Motor neuron (in vitro differentiated cells): ENCODE measurements at regions not wholly inside any gene's neighbourhood (a gene's known extent, or its start where the extent isn't known, plus 50 kb on each side); places are given as distances from the start of the nearest gene placed in this dataset.
A peak's percentile ranks its signal among the peaks of the same experiment; 100 is the strongest.
"Not testable (repeated sequence)": the region's sequence is repeated elsewhere in the genome, so short reads cannot be mapped to it uniquely, and the experiment has no call there.

Experiments used
- ATAC-seq, 8 experiments: fragments of 200-7000 bp; cut with Tn5 transposase; replicated peaks in 6 of 8; 2 replicates each; pipeline ENCODE4 v1.8.0; 2021; ENCODE audit warnings: mild to moderate bottlenecking in 8 of 8, moderate library complexity in 8 of 8
- H3K27ac ChIP-seq, 2 donors: fragments of 250-450 bp; sonication (Bioruptor Pico); 2 replicates each; pipeline ENCODE4 v1.9.0; 2021; ENCODE audit warnings: antibody characterized with exemption in 2 of 2, mild to moderate bottlenecking in 2 of 2, moderate library complexity in 1 of 2
- H3K4me1 ChIP-seq, 2 donors: fragments of 250-450 bp; sonication (Bioruptor Pico); replicated peaks in 1 of 2; 2 replicates each; pipeline ENCODE4 v1.6.1; 2021; ENCODE audit warnings: antibody characterized with exemption in 2 of 2, mild to moderate bottlenecking in 2 of 2, moderate library complexity in 1 of 2
- H3K4me3 ChIP-seq, 5 donors: fragments of 250-450 bp; sonication (Bioruptor Pico); 2 replicates each; pipeline ENCODE4 v1.9.0; 2021; ENCODE audit warnings: antibody characterized with exemption in 5 of 5, mild to moderate bottlenecking in 5 of 5, moderate library complexity in 4 of 5
- WGBS, 10 experiments: fragments of 450-650 bp; shearing (Covaris generic); methylation state at CpG; one replicate each; pipeline ENCODE4 v1.0.0; 2022; 5-methylcytosine and 5-hydroxymethylcytosine counted together
- in situ Hi-C, 9 experiments: fragments of 400-800 bp; cut with MboI; loops; one replicate each; pipeline ENCODE4 v1.15.0; 2021; ENCODE audit warnings: low sequenced_read_pairs in 9 of 9, low pct_unique_long_range_greater_than_20kb in 2 of 9; ENCODE audit not compliant: unreplicated experiment in 9 of 9

DNA sequence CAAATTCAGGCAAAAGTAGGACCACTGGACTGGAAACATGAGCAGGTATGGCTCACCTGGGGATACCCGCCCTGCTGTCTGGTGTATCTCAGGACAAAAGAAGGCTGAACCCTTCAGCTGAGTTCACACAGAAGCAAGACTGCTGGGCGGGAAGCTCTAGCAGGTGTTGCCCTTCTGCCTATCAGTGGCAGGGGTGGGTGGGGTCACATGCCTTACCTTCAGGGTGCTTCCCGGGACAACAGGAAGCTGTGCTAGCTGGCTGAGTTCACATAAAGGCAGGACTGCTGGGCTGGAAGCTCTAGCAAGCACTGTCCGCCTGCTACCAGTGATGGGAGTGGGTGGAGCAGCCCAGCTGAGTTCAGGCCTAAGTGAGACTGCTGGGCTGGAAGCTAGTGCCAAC is 498.8 kb upstream of the ZNF608 start:
- ATAC-seq: no peak
- Histone ChIP-seq H3K4me3 (no peak overlapping the region), H3K27ac (no peak overlapping the region), H3K4me1 (no peaks in the 10 kb centered on the region)
- in situ Hi-C loops: no loop called here
- WGBS, 10 experiments: 0 to 100% (median 96%) methylated on average over 1 to 2 of the region's 4 CpGs; no CpG with 5 or more reads in 4 of the 10 experiments

DNA sequence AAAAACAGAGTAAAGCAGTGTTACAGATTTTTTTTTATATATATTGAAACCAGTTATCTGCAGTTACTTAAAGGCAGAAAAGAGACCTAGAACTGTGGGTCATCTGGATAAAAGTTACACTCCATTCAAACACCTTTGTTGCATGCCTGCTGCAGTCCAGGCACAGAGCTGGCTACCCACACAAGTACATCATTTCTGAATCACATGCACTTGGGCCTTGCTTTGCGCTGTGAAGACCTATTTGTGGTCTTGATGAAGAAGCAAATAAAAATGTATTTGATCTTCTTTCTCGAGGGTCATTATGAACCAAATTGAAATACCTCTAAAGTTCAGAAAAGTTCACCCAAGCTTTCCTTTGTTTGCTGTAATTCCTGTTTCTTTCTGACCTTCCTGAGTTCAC is 503.0 kb upstream of the ZNF608 start:
- H3K4me1 ChIP-seq: no peaks in the 10 kb centered on the region
- WGBS, 10 experiments: 33 to 80% (median 69%) methylated on average over 2 of the region's 2 CpGs; no CpG with 5 or more reads in 3 of the 10 experiments
- no peak overlapping the region for H3K27ac ChIP-seq
- H3K4me3 ChIP-seq: no peak overlapping the region
- in situ Hi-C loops: no loop called here
- ATAC-seq: no peak

DNA sequence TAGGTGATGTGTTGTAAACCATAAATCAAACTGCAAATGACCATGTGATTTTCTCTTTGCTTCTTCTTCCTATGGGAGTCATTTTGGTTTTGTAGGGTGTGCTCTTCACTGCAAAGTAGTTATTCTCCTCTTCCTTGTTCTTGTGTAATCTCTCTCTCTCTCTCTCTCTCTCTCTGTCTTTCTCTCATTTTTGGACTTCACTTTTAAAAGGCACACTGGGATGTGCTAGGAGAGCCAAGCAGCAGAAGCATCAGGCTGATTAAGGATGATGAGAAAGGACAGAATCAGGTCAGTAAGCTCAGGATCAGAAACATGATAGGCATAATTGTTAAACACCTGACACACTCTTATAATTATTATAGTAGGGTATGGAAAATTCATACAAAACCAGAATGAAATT is 505.3 kb upstream of the ZNF608 start:
- H3K4me1 ChIP-seq: peaks cover 6 to 9% of the 10 kb centered on the region in 2 donors
- H3K27ac ChIP-seq: no peak overlapping the region
- ATAC-seq: no peak
- no peak overlapping the region for H3K4me3 ChIP-seq
- in situ Hi-C loops: no loop called here

DNA sequence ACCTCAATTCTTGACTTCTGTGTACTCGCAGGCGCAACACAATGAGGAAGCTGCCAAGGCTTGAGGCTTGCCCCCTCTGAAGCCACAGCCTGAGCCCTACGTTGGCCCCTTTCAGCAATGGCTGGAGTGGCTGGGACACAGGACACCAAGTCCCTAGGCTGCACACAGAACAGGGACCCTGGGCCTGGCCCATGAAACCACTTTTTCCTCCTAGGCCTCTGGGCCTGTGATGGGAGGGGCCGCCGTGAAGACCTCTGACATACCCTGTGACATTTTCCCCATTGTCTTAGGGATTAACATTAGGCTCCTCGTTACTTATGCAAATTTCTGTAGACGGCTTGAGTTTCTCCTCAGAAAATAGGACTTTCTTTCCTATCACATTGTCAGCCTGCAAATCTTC is 507.2 kb upstream of the ZNF608 start:
- 60 to 100% (median 94%) methylated on average over 1 to 6 of the region's 7 CpGs; no CpG with 5 or more reads in 2 of the 10 experiments for WGBS, 10 experiments
- in situ Hi-C loops, ATAC-seq, H3K27ac ChIP-seq, H3K4me3 ChIP-seq: not testable (repeated sequence)
- H3K4me1 ChIP-seq: peaks cover 25 to 28% of the 10 kb centered on the region in 2 donors

DNA sequence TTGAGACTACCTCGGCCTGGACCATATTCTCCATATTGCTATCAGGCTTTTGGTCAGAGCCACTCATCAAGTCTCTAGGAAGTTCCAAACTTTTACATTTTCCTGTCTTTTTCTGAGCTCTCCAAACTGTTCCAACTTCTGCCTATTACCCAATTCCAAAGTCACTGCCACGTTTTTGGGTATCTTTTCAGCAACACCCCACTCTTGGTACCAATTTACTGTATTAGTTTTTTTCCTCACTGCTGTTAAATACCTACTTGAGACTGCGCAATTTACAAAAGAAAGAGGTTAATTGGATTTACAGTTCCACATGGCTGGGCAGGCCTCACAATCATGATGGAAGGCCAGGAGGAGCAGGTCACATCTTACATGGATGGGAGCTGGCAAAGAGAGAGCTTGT is 507.8 kb upstream of the ZNF608 start:
- Histone ChIP-seq H3K4me3 (no peak overlapping the region), H3K27ac (no peak overlapping the region), H3K4me1 (peaks cover 29 to 30% of the 10 kb centered on the region in 2 donors)
- in situ Hi-C loops: no loop called here
- WGBS, 10 experiments: 0 to 93% (median 58%) methylated on average over 1 to 3 of the region's 3 CpGs; no CpG with 5 or more reads in 1 of the 10 experiments
- ATAC-seq: no peak

DNA sequence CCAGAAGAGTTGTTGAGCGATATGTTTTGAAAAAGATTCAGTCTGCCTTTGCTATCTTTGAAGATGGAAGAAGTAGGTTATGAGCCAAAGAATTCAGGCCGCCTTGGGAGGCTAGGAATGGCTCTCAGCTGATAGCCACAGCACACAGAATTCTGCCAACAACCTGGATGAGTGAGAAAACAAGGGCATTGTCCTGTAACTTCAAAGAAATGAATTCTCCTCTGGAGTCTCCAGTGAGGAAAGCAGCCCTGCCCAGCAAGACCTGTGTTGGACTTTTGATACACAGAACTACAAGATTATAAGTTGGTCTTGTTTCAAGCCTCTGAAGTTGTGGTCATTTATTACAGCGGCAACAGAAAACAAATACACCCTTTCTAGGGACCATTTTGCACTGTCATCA is 509.9 kb upstream of the ZNF608 start:
- Histone ChIP-seq H3K27ac (peak overlapping the region in 1 of 2 donors; percentile 22), H3K4me3 (no peak overlapping the region), H3K4me1 (peaks cover 29 to 30% of the 10 kb centered on the region in 2 donors)
- in situ Hi-C loops: no loop called here
- no peak for ATAC-seq
- WGBS, 10 experiments: 71 to 100% (median 87%) methylated on average over 1 to 3 of the region's 3 CpGs

DNA sequence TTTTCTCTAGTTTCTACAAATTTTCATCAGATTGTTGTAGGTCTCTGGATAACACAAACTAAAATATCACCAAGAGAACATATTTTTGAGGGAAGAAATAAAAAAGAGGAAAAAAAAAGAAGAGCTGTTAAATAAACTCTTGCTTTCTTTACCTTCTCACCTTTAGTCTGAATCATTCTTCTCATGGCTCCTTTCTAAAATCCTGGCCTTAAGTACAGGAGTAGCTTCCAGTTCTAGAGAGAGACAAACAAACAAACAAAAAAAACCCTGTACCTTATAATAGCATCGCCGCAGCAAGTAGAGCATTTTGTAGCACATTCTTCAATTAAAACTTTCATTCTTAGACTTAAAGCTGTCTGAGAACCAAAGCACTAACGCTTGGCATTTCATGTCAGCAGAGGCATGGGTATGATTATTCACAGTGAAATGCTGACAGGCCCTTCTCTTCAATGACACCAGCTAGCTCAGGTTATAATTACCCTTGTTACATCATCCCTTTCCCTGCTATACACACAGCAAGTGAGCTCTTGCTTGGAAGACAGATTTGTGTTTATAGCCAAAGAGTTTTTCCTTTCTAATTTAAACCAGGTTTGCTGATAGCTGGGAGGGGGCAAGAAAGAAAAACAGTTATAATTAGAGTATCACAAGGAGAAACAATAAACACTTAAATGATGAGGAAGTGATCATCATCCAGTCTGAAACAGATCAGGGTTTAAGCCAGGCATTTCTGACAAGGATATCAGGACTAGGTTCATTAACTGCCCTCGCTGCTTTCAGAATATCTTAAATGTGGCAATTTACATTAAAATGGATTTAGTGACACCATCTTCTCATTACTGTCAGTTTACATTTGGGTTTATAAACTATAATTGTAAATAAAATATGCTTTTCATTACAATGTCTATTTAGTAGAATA is 510.9 kb upstream of the ZNF608 start:
- peak in 7 of 8 experiments; percentile 56 to 100 (median 99) for ATAC-seq
- WGBS, 10 experiments: 12 to 81% (median 56%) methylated on average over 1 to 4 of the region's 4 CpGs
- Histone ChIP-seq H3K27ac (peak overlapping the region; percentile 31 to 53), H3K4me3 (no peak overlapping the region), H3K4me1 (peaks cover 29 to 30% of the 10 kb centered on the region in 2 donors)
- in situ Hi-C loops: no loop called here

DNA sequence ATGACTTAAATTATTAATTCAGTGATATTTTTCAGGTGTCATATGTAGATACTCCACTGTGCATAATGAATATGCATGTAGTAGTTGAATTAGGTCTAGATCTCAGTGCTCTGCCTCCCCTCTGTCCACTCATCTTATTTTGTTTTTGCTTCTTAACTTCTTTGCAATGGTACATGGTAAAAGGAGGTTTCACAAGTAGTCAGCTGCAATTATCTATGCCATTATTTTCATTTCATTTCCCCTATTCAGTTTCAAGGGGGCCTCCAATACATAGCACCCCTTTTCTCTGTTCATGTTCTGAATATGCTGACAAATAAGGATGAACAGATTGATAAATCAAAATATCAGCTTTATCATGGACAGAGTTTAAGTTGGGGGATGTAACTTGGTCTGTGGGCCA is 511.6 kb upstream of the ZNF608 start:
- Histone ChIP-seq H3K27ac (peak overlapping the region; percentile 31 to 53), H3K4me1 (peaks cover 29 to 30% of the 10 kb centered on the region in 2 donors), H3K4me3 (no peak overlapping the region)
- peak in 3 of 8 experiments; percentile 25 to 43 (median 35) for ATAC-seq
- in situ Hi-C loops: no loop called here

DNA sequence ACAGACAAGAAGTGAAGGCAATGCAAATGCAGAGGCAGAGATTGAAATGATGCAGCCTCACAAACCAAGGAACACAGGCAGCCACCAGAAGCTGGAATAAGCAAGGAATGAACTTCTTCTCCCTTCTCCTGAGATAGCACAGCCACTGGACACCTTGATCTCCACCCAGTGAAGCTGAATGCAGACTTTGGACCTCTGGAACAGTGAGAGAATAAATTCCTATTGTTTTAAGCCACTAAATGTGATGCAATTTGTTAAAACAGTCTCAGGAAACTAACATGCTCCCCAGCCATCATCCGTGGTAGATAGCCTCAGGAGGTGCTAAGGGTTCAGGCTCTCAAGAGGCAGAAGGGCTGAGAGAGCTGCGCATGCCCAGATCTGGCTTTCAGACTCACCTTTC is 512.2 kb upstream of the ZNF608 start:
- WGBS, 10 experiments: 29 to 90% (median 80%) methylated on average over 1 to 2 of the region's 2 CpGs; no CpG with 5 or more reads in 5 of the 10 experiments
- H3K4me3 ChIP-seq: no peak overlapping the region
- H3K27ac ChIP-seq: peak overlapping the region in 1 of 2 donors; percentile 23
- in situ Hi-C loops: no loop called here
- peaks cover 29 to 30% of the 10 kb centered on the region in 2 donors for H3K4me1 ChIP-seq
- no peak for ATAC-seq

DNA sequence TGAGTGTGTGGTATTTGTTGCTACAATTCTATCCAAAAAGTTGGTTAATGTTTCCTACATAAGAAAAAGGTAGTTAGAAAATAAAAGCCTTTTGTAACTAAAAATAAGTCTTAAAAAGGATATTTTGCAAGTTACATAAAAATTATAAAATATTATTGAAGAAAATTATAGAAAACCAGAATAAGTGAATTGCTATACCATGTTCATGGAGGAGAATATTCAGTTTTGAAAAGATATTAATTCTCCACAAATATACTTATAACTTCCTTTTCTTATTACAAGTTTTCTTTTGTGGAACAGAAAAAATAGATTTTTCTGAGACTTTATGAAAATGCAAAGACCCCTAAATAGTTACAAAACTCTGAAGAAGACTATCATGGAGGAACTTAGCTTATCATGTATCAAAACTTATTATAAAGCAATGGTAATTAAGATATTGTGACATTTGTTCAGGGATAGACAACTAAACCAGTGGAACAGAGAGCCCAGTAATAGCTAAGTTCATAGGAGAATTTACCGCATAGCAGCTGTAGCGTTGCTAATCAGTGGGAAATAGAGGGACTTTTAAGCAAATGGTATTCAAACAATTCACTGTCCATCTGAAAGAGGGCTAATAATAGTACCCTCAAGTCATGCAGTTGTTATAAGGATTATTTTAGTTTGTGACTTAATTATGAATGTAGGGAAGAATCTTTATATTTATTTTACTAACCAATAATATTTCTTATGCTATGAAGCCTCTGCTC is 515.2 kb upstream of the ZNF608 start:
- in situ Hi-C loops: no loop called here
- 83 to 100% (median 93%) methylated on average over 2 of the region's 2 CpGs; no CpG with 5 or more reads in 2 of the 10 experiments for WGBS, 10 experiments
- Histone ChIP-seq H3K4me1 (peaks cover 21 to 24% of the 10 kb centered on the region in 2 donors), H3K4me3 (no peak overlapping the region), H3K27ac (no peak overlapping the region)
- ATAC-seq: no peak

DNA sequence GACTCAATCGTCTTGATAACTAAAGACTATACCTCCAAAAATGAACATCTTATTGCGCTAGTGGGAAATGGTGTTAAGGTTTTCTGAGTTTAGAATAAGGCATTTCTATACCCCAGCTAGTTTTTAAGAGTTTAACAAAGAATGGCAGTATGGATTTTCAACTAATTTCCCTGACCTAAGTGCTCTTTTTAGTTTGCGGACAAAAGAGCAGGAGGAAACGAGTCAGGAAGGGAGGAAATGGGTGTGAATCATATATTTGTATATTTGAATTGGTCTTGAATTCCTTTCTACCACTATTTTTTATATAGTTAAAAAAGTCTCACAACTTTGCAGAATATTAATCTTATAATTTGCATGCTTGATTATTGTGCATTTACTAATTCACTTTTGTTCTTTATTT is 516.3 kb upstream of the ZNF608 start:
- no peak for ATAC-seq
- 52 to 100% (median 88%) methylated on average over 1 to 4 of the region's 4 CpGs for WGBS, 10 experiments
- no peak overlapping the region for H3K27ac ChIP-seq
- in situ Hi-C loops: no loop called here
- peaks cover 10 to 13% of the 10 kb centered on the region in 2 donors for H3K4me1 ChIP-seq
- H3K4me3 ChIP-seq: no peak overlapping the region

DNA sequence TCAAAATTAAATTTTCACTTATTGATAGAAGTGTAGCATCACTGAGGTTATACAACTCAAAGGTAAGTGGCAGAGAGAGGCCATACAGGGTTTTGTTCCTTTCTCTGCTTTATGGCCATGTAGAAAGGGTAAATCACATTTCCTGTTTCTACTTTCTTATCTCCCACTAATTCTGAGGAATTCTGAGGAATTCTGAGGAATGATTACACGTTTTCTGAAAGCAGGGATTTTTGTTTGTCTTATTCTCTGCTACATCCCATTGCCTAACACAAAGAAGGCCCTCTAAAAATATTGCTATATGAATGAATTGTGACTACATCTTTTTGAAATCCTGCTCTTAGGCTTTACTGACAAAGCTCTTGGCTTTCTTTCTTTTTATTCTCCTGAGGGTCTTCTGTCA is 516.9 kb upstream of the ZNF608 start:
- in situ Hi-C loops: no loop called here
- H3K4me1 ChIP-seq: peaks cover 4 to 7% of the 10 kb centered on the region in 2 donors
- WGBS, 10 experiments: 29 to 100% (median 65%) methylated on average over 1 of the region's 1 CpG
- no peak overlapping the region for H3K27ac ChIP-seq
- ATAC-seq: no peak
- no peak overlapping the region for H3K4me3 ChIP-seq

DNA sequence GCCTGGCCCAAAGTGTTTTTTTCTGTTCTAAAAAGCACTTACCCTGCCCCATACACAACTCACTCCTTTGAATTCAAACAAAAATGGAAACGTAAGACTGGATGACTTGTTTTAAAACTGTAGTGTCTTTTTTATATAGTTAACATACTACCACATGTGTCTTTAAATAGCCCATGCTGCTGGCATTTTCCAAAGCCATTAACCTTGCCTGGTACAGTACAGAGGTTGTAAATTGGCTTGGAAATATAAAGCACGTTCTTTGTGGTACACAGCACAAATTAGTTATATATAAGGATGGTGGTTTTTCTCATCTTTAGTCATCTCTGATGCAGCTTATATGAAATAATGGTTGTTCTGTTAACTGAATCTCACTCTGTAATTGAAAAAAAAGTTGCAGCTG is 519.7 kb upstream of the ZNF608 start:
- ATAC-seq: no peak

More for the DNA sequence above, 519.7 kb upstream of the ZNF608 start:
- in situ Hi-C loops: no loop called here
- Histone ChIP-seq H3K27ac (no peak overlapping the region), H3K4me1 (peaks cover 9 to 19% of the 10 kb centered on the region in 2 donors), H3K4me3 (no peak overlapping the region)
- 75 to 100% (median 100%) methylated on average over 1 to 2 of the region's 2 CpGs; no CpG with 5 or more reads in 3 of the 10 experiments for WGBS, 10 experiments
